ENCODE measurements at regions not wholly inside any gene's neighbourhood (a gene's known extent, or its start where the extent isn't known, plus 50 kb on each side); places are given as distances from the start of the nearest gene placed in this dataset.
"Not testable (repeated sequence)": the region's sequence is repeated elsewhere in the genome, so short reads cannot be mapped to it uniquely, and the experiment has no call there.

- H3K4me1 ChIP-seq; H3K27me3 ChIP-seq; intact Hi-C loops (cut with DNase I); ATAC-seq; H3K4me3 ChIP-seq; H3K27ac ChIP-seq; H3K9me3 ChIP-seq; DNase-seq; H3K36me3 ChIP-seq (replicated peaks in 1 of 2; ENCODE audit: insufficient read depth in 1 of 2, low read depth in 2 of 2): not testable (repeated sequence)
- 57% methylated on average over 6 of the region's 40 CpGs; no CpG with 5 or more reads in 1 of the 2 donors for WGBS, 2 donors
Measured at GRCh38 chr14:19266908-19267307, 167.2 kb downstream of the POTEG start.

- H3K9me3 ChIP-seq; H3K27me3 ChIP-seq; ATAC-seq; H3K27ac ChIP-seq; intact Hi-C loops (cut with DNase I); H3K4me3 ChIP-seq; H3K4me1 ChIP-seq; H3K36me3 ChIP-seq (replicated peaks in 1 of 2; ENCODE audit: insufficient read depth in 1 of 2, low read depth in 2 of 2): not testable (repeated sequence)
- 20 to 85% methylated on average over 1 to 16 of the region's 16 CpGs for WGBS, 2 donors
- peak; percentile 1 to 11 (median 8) for DNase-seq
Measured at GRCh38 chr14:19267636-19268035, 166.5 kb downstream of the POTEG start.

GRCh38 chr14:19268047-19268627 is 166.0 kb downstream of the POTEG start:
- H3K27ac ChIP-seq; intact Hi-C loops (cut with DNase I); H3K36me3 ChIP-seq (replicated peaks in 1 of 2; ENCODE audit: insufficient read depth in 1 of 2, low read depth in 2 of 2); H3K4me1 ChIP-seq; H3K4me3 ChIP-seq; ATAC-seq; H3K9me3 ChIP-seq; DNase-seq; H3K27me3 ChIP-seq: not testable (repeated sequence)
- WGBS, 2 donors = 63% methylated on average over 4 of the region's 21 CpGs; no CpG with 5 or more reads in 1 of the 2 donors

- H3K27me3 ChIP-seq; intact Hi-C loops (cut with DNase I); H3K36me3 ChIP-seq (replicated peaks in 1 of 2; ENCODE audit: insufficient read depth in 1 of 2, low read depth in 2 of 2); H3K4me3 ChIP-seq; H3K9me3 ChIP-seq; DNase-seq; H3K27ac ChIP-seq; H3K4me1 ChIP-seq: not testable (repeated sequence)
- ATAC-seq = peak; percentile 21
- WGBS, 2 donors = no CpG with 5 or more reads among the region's 1 CpG
Measured at GRCh38 chr14:19272235-19272634, 161.9 kb downstream of the POTEG start.

- DNase-seq; H3K9me3 ChIP-seq; H3K36me3 ChIP-seq (replicated peaks in 1 of 2; ENCODE audit: insufficient read depth in 1 of 2, low read depth in 2 of 2); intact Hi-C loops (cut with DNase I); H3K4me1 ChIP-seq; H3K27ac ChIP-seq; H3K27me3 ChIP-seq; ATAC-seq; H3K4me3 ChIP-seq: not testable (repeated sequence)
- WGBS, 2 donors = 58 to 61% methylated on average over 3 of the region's 3 CpGs
Measured at GRCh38 chr14:19289669-19290068, 144.5 kb downstream of the POTEG start.

- H3K27me3 ChIP-seq; H3K36me3 ChIP-seq (replicated peaks in 1 of 2; ENCODE audit: insufficient read depth in 1 of 2, low read depth in 2 of 2); H3K4me3 ChIP-seq; intact Hi-C loops (cut with DNase I); ATAC-seq; DNase-seq; H3K27ac ChIP-seq; H3K9me3 ChIP-seq; H3K4me1 ChIP-seq: not testable (repeated sequence)
- no CpG with 5 or more reads among the region's 28 CpGs for WGBS, 2 donors
Measured at GRCh38 chr14:19300243-19300642, 133.9 kb downstream of the POTEG start.

- H3K9me3 ChIP-seq; H3K4me1 ChIP-seq; H3K27me3 ChIP-seq; H3K36me3 ChIP-seq (replicated peaks in 1 of 2; ENCODE audit: insufficient read depth in 1 of 2, low read depth in 2 of 2); H3K4me3 ChIP-seq; intact Hi-C loops (cut with DNase I); DNase-seq; ATAC-seq; H3K27ac ChIP-seq: not testable (repeated sequence)
- 75 to 78% methylated on average over 8 to 13 of the region's 30 CpGs for WGBS, 2 donors
Measured at GRCh38 chr14:19300838-19301237, 133.3 kb downstream of the POTEG start.

- H3K9me3 ChIP-seq; H3K4me3 ChIP-seq; H3K4me1 ChIP-seq; intact Hi-C loops (cut with DNase I); DNase-seq; H3K36me3 ChIP-seq (replicated peaks in 1 of 2; ENCODE audit: insufficient read depth in 1 of 2, low read depth in 2 of 2); ATAC-seq; H3K27ac ChIP-seq; H3K27me3 ChIP-seq: not testable (repeated sequence)
- WGBS, 2 donors = 80% methylated on average over 1 of the region's 4 CpGs; no CpG with 5 or more reads in 1 of the 2 donors
Measured at GRCh38 chr14:19303844-19304243, 130.3 kb downstream of the POTEG start.

- H3K4me3 ChIP-seq; DNase-seq; H3K4me1 ChIP-seq; H3K9me3 ChIP-seq; H3K36me3 ChIP-seq (replicated peaks in 1 of 2; ENCODE audit: insufficient read depth in 1 of 2, low read depth in 2 of 2); H3K27ac ChIP-seq; intact Hi-C loops (cut with DNase I); H3K27me3 ChIP-seq; ATAC-seq: not testable (repeated sequence)
- no CpG with 5 or more reads among the region's 1 CpG for WGBS, 2 donors
Measured at GRCh38 chr14:19304442-19304841, 129.7 kb downstream of the POTEG start.

- H3K27me3 ChIP-seq; DNase-seq; H3K27ac ChIP-seq; ATAC-seq; H3K9me3 ChIP-seq; intact Hi-C loops (cut with DNase I); H3K4me1 ChIP-seq; H3K36me3 ChIP-seq (replicated peaks in 1 of 2; ENCODE audit: insufficient read depth in 1 of 2, low read depth in 2 of 2); H3K4me3 ChIP-seq: not testable (repeated sequence)
- WGBS, 2 donors = 17 to 60% methylated on average over 1 of the region's 2 CpGs
Measured at GRCh38 chr14:19304918-19305317, 129.2 kb downstream of the POTEG start.

GRCh38 chr14:19305776-19306175 is 128.4 kb downstream of the POTEG start:
- ATAC-seq; intact Hi-C loops (cut with DNase I); DNase-seq; H3K27ac ChIP-seq; H3K27me3 ChIP-seq; H3K36me3 ChIP-seq (replicated peaks in 1 of 2; ENCODE audit: insufficient read depth in 1 of 2, low read depth in 2 of 2); H3K4me3 ChIP-seq; H3K9me3 ChIP-seq; H3K4me1 ChIP-seq: not testable (repeated sequence)
- no CpG with 5 or more reads among the region's 3 CpGs for WGBS, 2 donors

- no CpG with 5 or more reads among the region's 5 CpGs for WGBS, 2 donors
- intact Hi-C loops (cut with DNase I) = not testable (repeated sequence)
Measured at GRCh38 chr14:19306405-19306804, 127.7 kb downstream of the POTEG start.

More at GRCh38 chr14:19306405-19306804, 127.7 kb downstream of the POTEG start:
- H3K36me3 ChIP-seq (replicated peaks in 1 of 2; ENCODE audit: insufficient read depth in 1 of 2, low read depth in 2 of 2); H3K27ac ChIP-seq; DNase-seq; ATAC-seq; H3K27me3 ChIP-seq; H3K9me3 ChIP-seq; H3K4me3 ChIP-seq; H3K4me1 ChIP-seq: not testable (repeated sequence)
